Right ventricle myocardium superior (tissue), 1 donor: ENCODE measurements at regions not wholly inside any gene's neighbourhood (a gene's known extent, or its start where the extent isn't known, plus 50 kb on each side); places are given as distances from the start of the nearest gene placed in this dataset.
A peak's percentile ranks its signal among the peaks of the same experiment; 100 is the strongest.

Source experiments
- ATAC-seq: fragments of 200-7000 bp; cut with Tn5 transposase; one replicate; pipeline ENCODE4 v1.9.1; 2020; ENCODE audit warnings: mild to moderate bottlenecking; ENCODE audit not compliant: poor library complexity
- DNase-seq: peaks from one replicate; pipeline ENCODE4 v3.0.0-alpha.2; 2020
- intact Hi-C: fragments of 100-400 bp; cut with DNase I; formaldehyde crosslinking; loops from one replicate; pipeline ENCODE4 v1.11.2; 2022
- donor health status: DM: no; HTN: yes; CAD: no; lungs with severe emphysema.

GRCh38 chr6:12459945-12460661 lies 169.9 kb downstream of the EDN1 start:
- intact Hi-C loops: no loop called here

GRCh38 chr6:12467706-12468670 lies 177.8 kb downstream of the EDN1 start:
- ATAC-seq: peak; percentile 60
- DNase-seq: no peak
- intact Hi-C loops: no loop called here

More at GRCh38 chr6:12459945-12460661, 169.9 kb downstream of the EDN1 start:
- DNase-seq (no peak), ATAC-seq (no peak)

GRCh38 chr6:12472601-12473038 lies 182.5 kb downstream of the EDN1 start:
- DNase-seq (peak; percentile 65), ATAC-seq (peak; percentile 78)
- intact Hi-C loops: no loop called here

- intact Hi-C loops: no loop called here
- no peak for DNase-seq
- no peak for ATAC-seq
Measured at GRCh38 chr6:12473494-12473893, 183.3 kb downstream of the EDN1 start.

- ATAC-seq (peak; percentile 47), DNase-seq (no peak)
- intact Hi-C loops: no loop called here
Measured at GRCh38 chr6:12474167-12475140, 184.3 kb downstream of the EDN1 start.

GRCh38 chr6:12476484-12476883 lies 186.3 kb downstream of the EDN1 start:
- intact Hi-C loops: no loop called here
- no peak for DNase-seq
- no peak for ATAC-seq

GRCh38 chr6:12477616-12478015 lies 187.5 kb downstream of the EDN1 start:
- no peak for ATAC-seq

GRCh38 chr6:12478921-12479320 lies 188.8 kb downstream of the EDN1 start:
- ATAC-seq (no peak), DNase-seq (no peak)
- intact Hi-C loops: no loop called here

More at GRCh38 chr6:12477616-12478015, 187.5 kb downstream of the EDN1 start:
- DNase-seq: no peak
- intact Hi-C loops: no loop called here

GRCh38 chr6:12479451-12479850 lies 189.3 kb downstream of the EDN1 start:
- ATAC-seq: no peak
- no peak for DNase-seq
- intact Hi-C loops: no loop called here

- ATAC-seq (no peak), DNase-seq (no peak)
- intact Hi-C loops: no loop called here
Measured at GRCh38 chr6:12479881-12480280, 189.7 kb downstream of the EDN1 start.

- no peak for DNase-seq
- intact Hi-C loops: no loop called here
- ATAC-seq: no peak
Measured at GRCh38 chr6:12480379-12480778, 190.2 kb downstream of the EDN1 start.

- intact Hi-C loops: no loop called here
- DNase-seq (no peak), ATAC-seq (no peak)
Measured at GRCh38 chr6:12481292-12481691, 191.1 kb downstream of the EDN1 start.

GRCh38 chr6:12481850-12482249 lies 191.7 kb downstream of the EDN1 start:
- ATAC-seq (no peak), DNase-seq (no peak)
- intact Hi-C loops: no loop called here

- no peak for ATAC-seq
- no peak for DNase-seq
- intact Hi-C loops: no loop called here
Measured at GRCh38 chr6:12482386-12483375, 192.5 kb downstream of the EDN1 start.

- ATAC-seq: no peak
- DNase-seq: no peak
- intact Hi-C loops: no loop called here
Measured at GRCh38 chr6:12483712-12484111, 193.6 kb downstream of the EDN1 start.

- intact Hi-C loops: no loop called here
- DNase-seq: no peak
- ATAC-seq: no peak
Measured at GRCh38 chr6:12484519-12484918, 194.4 kb downstream of the EDN1 start.

- intact Hi-C loops: no loop called here
- no peak for DNase-seq
- ATAC-seq: no peak
Measured at GRCh38 chr6:12485226-12485764, 195.1 kb downstream of the EDN1 start.
